BLaER1 (cell line): ENCODE measurements at regions not wholly inside any gene's neighbourhood (a gene's known extent, or its start where the extent isn't known, plus 50 kb on each side); places are given as distances from the start of the nearest gene placed in this dataset.

Source experiments
- H3K27ac ChIP-seq: shearing (Covaris generic); formaldehyde crosslinking; 2 replicates; pipeline ENCODE4 v1.8.1; 2022
- H3K27me3 ChIP-seq: shearing (Covaris generic); formaldehyde crosslinking; 2 replicates; pipeline ENCODE4 v1.8.1; 2022
- H3K36me3 ChIP-seq: shearing (Covaris generic); formaldehyde crosslinking; 2 replicates; pipeline ENCODE4 v1.8.1; 2022
- H3K4me1 ChIP-seq: shearing (Covaris generic); formaldehyde crosslinking; 2 replicates; pipeline ENCODE4 v1.8.1; 2022
- H3K4me2 ChIP-seq: shearing (Covaris generic); formaldehyde crosslinking; 2 replicates; pipeline ENCODE4 v1.8.1; 2022
- H3K4me3 ChIP-seq: shearing (Covaris generic); formaldehyde crosslinking; 2 replicates; pipeline ENCODE4 v1.8.1; 2022
- H3K9ac ChIP-seq: shearing (Covaris generic); formaldehyde crosslinking; 2 replicates; pipeline ENCODE4 v1.8.1; 2022
- H3K9me3 ChIP-seq: shearing (Covaris generic); formaldehyde crosslinking; 2 replicates; pipeline ENCODE4 v1.8.1; 2022
- H4K20me1 ChIP-seq: shearing (Covaris generic); formaldehyde crosslinking; 2 replicates; pipeline ENCODE4 v1.8.1; 2022
- Cebpa-rat ChIP-seq: shearing (Covaris generic); IDR thresholded peaks from 2 replicates; pipeline ENCODE4 v1.8.1; 2022

DNA sequence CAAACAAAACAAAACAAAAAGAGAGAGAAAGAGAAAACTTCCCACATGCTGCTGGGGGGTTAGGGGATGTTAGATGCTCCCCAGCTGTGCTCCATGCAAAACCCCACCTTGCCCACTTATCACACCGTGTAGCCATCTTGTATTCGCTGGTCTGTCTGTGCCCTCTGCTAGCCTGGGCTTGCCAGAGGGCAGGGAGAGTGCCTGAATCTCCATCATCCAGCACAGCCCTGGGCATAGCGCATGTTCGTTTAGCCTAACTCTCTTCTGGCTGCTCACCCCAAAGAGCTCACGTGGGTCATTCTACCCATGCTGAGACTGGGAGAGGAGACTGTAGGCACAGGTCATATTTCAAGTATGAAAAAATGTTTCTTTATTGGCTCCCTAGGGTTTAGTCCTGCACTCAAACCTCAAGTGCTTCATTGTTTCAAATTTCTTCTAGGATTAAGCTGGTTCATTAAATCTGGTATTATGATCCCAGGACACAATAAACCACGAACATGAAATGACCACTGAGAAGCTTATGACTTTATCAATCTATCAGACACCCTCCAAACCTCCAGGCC, 100.5 kb downstream of the KCNF1 start:
- Histone ChIP-seq H3K36me3 (no peaks in the 10 kb centered on the region), H3K4me3 (no peak overlapping the region), H3K27me3 (no peaks in the 10 kb centered on the region), H3K9me3 (peaks cover 22% of the 10 kb centered on the region), H3K4me2 (no peak overlapping the region), H3K9ac (no peak overlapping the region), H4K20me1 (no peaks in the 10 kb centered on the region), H3K4me1 (no peaks in the 10 kb centered on the region; the same call in 1 of the 2 replicates), H3K27ac (no peak overlapping the region)
- no peak for TF ChIP-seq Cebpa-rat

- Histone ChIP-seq H3K9me3 (peaks cover 24% of the 10 kb centered on the region), H3K9ac (no peak overlapping the region), H3K4me1 (no peaks in the 10 kb centered on the region; the same call in 1 of the 2 replicates), H3K27ac (no peak overlapping the region), H3K4me3 (no peak overlapping the region), H3K36me3 (no peaks in the 10 kb centered on the region), H4K20me1 (no peaks in the 10 kb centered on the region), H3K27me3 (no peaks in the 10 kb centered on the region), H3K4me2 (no peak overlapping the region)
- TF ChIP-seq Cebpa-rat, result no peak
Observed at GRCh38 chr2:11013196-11013595, 101.5 kb downstream of the KCNF1 start.

DNA sequence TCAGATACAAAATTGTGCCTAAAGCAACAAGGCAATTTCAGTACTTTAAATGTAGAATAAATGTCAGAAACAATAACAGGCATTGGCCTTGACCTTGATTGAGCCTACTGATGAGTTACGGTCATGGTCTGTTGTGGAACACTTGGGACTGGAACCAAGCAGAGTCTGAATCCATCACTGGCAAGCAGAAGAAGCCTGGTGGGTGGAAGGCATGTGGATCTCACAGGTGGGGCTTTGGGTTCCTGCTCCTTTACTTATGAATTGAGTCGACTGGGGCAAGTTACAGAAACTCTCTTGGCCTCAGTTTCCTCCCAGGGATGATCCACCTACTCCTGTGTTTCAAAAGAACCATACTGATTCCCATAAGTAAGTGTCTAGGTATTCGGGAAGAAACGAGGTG, 102.3 kb downstream of the KCNF1 start:
- no peaks in the 10 kb centered on the region for H4K20me1 ChIP-seq
- H3K27me3 ChIP-seq, result no peaks in the 10 kb centered on the region
- no peak overlapping the region for H3K27ac ChIP-seq
- H3K4me3 ChIP-seq, result no peak overlapping the region
- no peaks in the 10 kb centered on the region for H3K36me3 ChIP-seq
- no peaks in the 10 kb centered on the region; the same call in 1 of the 2 replicates for H3K4me1 ChIP-seq
- H3K9me3 ChIP-seq, result peaks cover 32% of the 10 kb centered on the region
- TF ChIP-seq Cebpa-rat, result no peak
- H3K9ac ChIP-seq, result no peak overlapping the region
- H3K4me2 ChIP-seq, result no peak overlapping the region

DNA sequence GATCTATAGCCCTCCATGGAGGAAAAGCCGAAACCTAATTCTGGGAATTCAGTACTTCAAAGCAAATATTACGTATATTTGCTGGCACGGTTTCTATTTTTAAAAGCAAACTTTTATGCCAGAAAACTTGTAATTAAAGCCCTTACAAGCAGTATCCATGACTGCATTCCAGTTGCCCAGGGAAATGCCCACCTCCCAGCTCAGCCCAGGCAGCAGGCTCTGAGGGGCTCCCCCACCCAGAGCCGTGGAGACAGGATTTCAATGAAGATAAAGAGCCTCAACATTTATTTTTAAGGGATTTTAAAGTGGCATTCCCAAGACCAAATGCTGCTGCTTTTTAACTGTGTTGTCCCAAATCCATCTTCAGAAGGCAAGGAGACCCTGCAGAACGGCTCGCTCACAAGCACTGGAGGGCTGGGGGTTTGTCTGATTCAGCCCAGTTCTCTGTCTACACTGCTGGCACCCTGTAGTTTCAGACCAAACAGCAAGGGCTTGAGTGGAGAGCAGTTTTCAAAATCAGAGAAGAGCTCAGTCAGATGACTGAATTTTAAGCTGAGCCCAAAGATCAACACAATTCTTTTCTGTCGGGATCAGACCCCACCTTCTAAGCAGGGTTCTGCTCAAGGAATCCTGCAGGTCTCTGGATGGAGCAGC, 105.1 kb downstream of the KCNF1 start:
- no peak for TF ChIP-seq Cebpa-rat
- peaks cover 16% of the 10 kb centered on the region for H3K9me3 ChIP-seq
- H4K20me1 ChIP-seq, result no peaks in the 10 kb centered on the region
- H3K27me3 ChIP-seq, result no peaks in the 10 kb centered on the region
- H3K4me3 ChIP-seq, result no peak overlapping the region
- no peaks in the 10 kb centered on the region for H3K36me3 ChIP-seq
- H3K27ac ChIP-seq, result no peak overlapping the region
- no peaks in the 10 kb centered on the region; the same call in 1 of the 2 replicates for H3K4me1 ChIP-seq
- no peak overlapping the region for H3K9ac ChIP-seq
- no peak overlapping the region for H3K4me2 ChIP-seq

- H3K4me2 ChIP-seq, result no peak overlapping the region
- no peak for TF ChIP-seq Cebpa-rat
- H3K4me1 ChIP-seq, result no peaks in the 10 kb centered on the region; the same call in 1 of the 2 replicates
- H3K27ac ChIP-seq, result no peak overlapping the region
- H3K4me3 ChIP-seq, result no peak overlapping the region
- no peaks in the 10 kb centered on the region for H3K36me3 ChIP-seq
- H3K27me3 ChIP-seq, result no peaks in the 10 kb centered on the region
- H3K9ac ChIP-seq, result no peak overlapping the region
- no peaks in the 10 kb centered on the region for H4K20me1 ChIP-seq
- peaks cover 10% of the 10 kb centered on the region for H3K9me3 ChIP-seq
Observed at GRCh38 chr2:11017921-11018320, 106.2 kb downstream of the KCNF1 start.

- Histone ChIP-seq H3K9ac (no peak overlapping the region), H3K9me3 (peaks cover 10% of the 10 kb centered on the region), H3K27ac (no peak overlapping the region), H4K20me1 (no peaks in the 10 kb centered on the region), H3K4me3 (no peak overlapping the region), H3K27me3 (no peaks in the 10 kb centered on the region), H3K36me3 (no peaks in the 10 kb centered on the region), H3K4me2 (no peak overlapping the region), H3K4me1 (no peaks in the 10 kb centered on the region; the same call in 1 of the 2 replicates)
- no peak for TF ChIP-seq Cebpa-rat
Observed at GRCh38 chr2:11018651-11019185, 107.0 kb downstream of the KCNF1 start.

GRCh38 chr2:11019614-11020013, 107.9 kb downstream of the KCNF1 start:
- TF ChIP-seq Cebpa-rat, result no peak
- Histone ChIP-seq H3K27me3 (no peaks in the 10 kb centered on the region), H3K9ac (no peak overlapping the region), H3K36me3 (no peaks in the 10 kb centered on the region), H3K9me3 (peaks cover 10% of the 10 kb centered on the region), H3K4me1 (peaks cover 8% of the 10 kb centered on the region; the same call in 1 of the 2 replicates), H3K4me3 (no peak overlapping the region), H4K20me1 (no peaks in the 10 kb centered on the region), H3K27ac (no peak overlapping the region), H3K4me2 (no peak overlapping the region)

GRCh38 chr2:11022064-11022463, 110.3 kb downstream of the KCNF1 start:
- Histone ChIP-seq H3K9me3 (peaks cover 10% of the 10 kb centered on the region), H3K27ac (no peak overlapping the region), H4K20me1 (no peaks in the 10 kb centered on the region), H3K9ac (no peak overlapping the region), H3K4me1 (peaks cover 8% of the 10 kb centered on the region; the same call in 1 of the 2 replicates), H3K27me3 (no peaks in the 10 kb centered on the region), H3K4me2 (no peak overlapping the region), H3K36me3 (no peaks in the 10 kb centered on the region), H3K4me3 (no peak overlapping the region)
- TF ChIP-seq Cebpa-rat, result no peak

DNA sequence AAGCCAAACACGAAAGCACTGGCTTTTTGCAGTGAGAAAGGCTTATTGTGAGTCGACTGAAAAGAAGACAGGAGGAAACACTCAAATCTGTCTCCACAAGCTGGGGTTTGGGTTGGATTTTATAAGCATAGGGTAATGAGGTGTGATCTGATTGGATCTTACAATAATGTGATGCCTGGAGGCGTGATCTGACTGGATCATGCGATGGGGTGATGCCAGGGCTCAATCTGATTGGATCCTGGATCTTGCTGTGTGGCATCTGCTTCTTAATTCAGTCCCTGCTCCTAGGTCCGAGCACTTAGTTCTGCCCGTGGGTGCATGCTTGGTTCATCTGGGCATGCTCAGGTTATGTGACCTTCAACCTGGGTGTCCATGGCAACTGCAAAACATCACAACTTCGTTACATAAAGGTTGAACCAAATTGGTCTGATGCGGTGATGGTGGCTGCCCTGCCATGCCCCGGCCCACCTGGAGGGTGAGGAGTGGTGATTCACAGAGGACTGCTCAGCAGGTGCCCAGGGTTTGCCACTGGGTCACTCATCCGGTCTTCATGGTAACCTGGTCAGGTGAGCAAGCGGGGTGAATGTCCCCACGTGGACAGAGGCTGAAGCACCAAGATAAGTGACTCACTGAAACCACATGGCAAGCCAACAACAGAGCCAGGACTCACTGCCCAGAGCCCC, 111.0 kb downstream of the KCNF1 start:
- Histone ChIP-seq H3K9ac (no peak overlapping the region), H3K4me3 (no peak overlapping the region), H3K4me1 (peaks cover 8% of the 10 kb centered on the region; the same call in 1 of the 2 replicates), H3K27me3 (no peaks in the 10 kb centered on the region), H3K4me2 (no peak overlapping the region), H3K9me3 (peaks cover 10% of the 10 kb centered on the region), H3K36me3 (no peaks in the 10 kb centered on the region), H3K27ac (no peak overlapping the region), H4K20me1 (no peaks in the 10 kb centered on the region)
- no peak for TF ChIP-seq Cebpa-rat
